GM21528 (cell line): ENCODE measurements at regions not wholly inside any gene's neighbourhood (a gene's known extent, or its start where the extent isn't known, plus 50 kb on each side); places are given as distances from the start of the nearest gene placed in this dataset.

ENCODE experiments used
- ATAC-seq: cut with Tn5 transposase; IDR thresholded peaks from one replicate; pipeline ENCODE4 v1.9.1; 2021; ENCODE audit warnings: mild to moderate bottlenecking, moderate library complexity; ENCODE audit not compliant: unreplicated experiment, low FRiP score

DNA sequence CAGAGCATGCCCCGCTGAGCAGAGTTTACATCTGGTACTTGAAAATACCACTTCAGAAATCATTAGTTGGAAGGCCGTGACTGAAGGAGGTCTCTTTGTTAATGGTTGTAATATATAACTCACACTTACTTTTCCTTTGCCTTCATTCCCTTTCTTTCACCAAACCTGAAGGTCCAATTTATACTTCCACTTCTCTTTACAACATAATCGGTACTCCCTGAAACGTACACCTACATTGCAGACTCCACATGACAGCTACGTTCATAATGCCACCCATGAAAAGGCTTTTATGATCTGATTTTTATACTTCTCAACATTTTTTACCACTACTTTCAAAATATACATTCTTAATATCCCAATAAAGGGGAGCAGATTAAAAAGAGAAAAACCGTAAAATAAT, 298.7 kb downstream of the C4orf33 start:
- no peak for ATAC-seq

- no peak for ATAC-seq
These were observed 307.9 kb downstream of the C4orf33 start for GRCh38 chr4:129403848-129404247.

DNA sequence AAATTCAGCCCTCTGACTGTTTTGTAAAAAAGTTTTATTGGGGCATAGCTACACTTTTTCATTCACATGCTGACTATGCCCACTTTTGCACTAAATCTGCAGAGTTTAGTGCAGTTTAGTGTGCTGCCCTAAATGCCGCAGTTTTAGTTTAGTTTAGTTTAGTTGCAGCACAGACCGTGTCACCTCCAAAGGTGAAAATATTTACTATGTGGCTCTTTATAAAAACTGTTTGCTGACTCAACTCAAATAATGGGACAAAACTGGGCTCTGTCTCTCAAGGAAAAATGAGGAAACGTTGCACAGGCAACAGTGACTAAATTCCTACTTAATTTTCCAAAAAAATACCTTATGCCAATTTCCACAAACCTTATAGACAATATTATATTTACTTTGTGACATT, 314.2 kb downstream of the C4orf33 start:
- no peak for ATAC-seq

GRCh38 chr4:129415004-129415403, 319.1 kb downstream of the C4orf33 start:
- no peak for ATAC-seq

DNA sequence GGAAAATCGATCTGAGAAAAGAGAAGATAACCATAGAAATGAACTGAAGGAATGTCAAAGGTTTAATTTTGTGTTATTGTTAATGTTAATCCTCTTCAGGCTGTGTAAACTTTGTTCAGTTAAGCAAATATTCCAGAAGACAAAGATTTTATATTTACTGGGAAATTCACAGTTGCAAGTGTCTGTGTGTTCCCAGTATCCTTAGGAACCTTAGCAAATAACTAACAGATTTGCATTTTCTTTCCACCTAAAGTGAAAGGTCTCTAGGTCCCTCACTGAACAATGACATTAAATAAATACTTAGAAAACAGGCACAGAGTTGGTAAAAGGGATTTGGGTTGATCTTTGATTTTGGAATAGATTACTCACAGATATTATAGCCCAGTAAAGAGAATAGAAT, 324.7 kb downstream of the C4orf33 start:
- no peak for ATAC-seq

- ATAC-seq: no peak
These were observed 326.3 kb downstream of the C4orf33 start for GRCh38 chr4:129422277-129422676.

- no peak for ATAC-seq
These were observed 332.5 kb downstream of the C4orf33 start for GRCh38 chr4:129428454-129428853.

- ATAC-seq: no peak
These were observed 333.8 kb downstream of the C4orf33 start for GRCh38 chr4:129429581-129430320.

GRCh38 chr4:129437347-129437746, 341.4 kb downstream of the C4orf33 start:
- no peak for ATAC-seq

DNA sequence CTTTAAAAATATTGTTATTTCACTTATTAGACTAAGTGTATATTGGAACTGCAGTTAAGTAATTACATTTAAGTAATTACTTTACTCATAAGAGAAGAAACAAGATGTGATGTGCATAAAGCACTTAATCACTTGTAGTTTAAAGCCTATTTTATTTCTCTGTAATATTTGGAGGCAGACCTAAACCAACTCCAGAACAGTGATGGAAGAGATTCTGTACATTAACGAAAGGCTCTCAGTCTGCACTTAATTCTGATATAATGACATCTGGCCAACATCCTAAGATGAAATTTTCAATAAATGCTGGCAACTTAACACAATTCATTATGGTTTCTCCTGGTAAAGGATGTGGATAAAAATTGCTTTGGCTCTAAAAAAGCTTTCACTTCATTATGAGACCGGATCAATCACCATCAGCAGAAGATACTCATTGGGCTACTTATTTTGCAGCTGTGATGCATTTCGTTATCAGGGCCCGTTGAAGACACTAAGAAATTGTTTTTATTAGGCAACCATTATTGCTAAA, 342.6 kb downstream of the C4orf33 start:
- ATAC-seq: no peak

DNA sequence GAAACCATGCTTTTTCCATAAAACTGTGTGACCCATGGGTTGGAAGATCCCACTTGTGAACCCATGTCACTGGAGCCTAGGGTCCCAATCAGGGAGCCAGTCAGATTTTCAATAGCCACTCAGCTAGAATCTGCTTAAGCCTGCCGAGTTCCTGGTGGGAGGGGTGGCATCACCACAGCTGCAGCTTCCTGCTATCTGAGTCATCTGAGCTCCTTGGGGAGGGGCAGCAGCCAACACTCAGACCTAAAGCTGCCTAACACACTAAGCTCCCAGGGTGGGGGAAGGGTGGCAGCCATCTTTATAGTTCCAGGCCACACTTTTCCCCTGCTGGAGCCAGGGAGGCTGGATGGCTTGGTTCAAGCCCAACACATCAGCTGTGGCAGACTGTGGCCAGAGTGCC, 350.1 kb downstream of the C4orf33 start:
- ATAC-seq: no peak

- ATAC-seq: no peak
These were observed 357.7 kb downstream of the C4orf33 start for GRCh38 chr4:129453524-129454200.

DNA sequence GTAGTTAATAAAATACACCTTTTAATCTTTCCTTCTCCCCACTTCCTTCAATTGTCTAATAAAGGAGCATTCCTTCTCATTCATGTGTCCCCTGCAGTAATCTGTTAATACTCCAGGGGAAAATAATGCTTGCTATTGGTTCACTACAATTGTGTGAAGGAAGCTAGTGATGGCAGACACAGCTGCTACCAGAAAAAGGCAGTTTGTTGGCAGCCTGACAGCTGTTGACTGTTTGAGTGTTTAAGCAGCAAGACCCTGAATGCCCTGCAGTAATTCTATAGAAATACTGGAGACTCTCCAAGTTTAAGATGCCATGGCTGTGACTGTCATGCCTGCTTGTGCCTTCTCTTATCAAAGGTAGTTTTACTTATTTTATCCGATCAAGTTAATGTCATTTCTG, 359.5 kb downstream of the C4orf33 start:
- ATAC-seq: no peak

- ATAC-seq: no peak
These were observed 372.7 kb downstream of the C4orf33 start for GRCh38 chr4:129468624-129469023.

DNA sequence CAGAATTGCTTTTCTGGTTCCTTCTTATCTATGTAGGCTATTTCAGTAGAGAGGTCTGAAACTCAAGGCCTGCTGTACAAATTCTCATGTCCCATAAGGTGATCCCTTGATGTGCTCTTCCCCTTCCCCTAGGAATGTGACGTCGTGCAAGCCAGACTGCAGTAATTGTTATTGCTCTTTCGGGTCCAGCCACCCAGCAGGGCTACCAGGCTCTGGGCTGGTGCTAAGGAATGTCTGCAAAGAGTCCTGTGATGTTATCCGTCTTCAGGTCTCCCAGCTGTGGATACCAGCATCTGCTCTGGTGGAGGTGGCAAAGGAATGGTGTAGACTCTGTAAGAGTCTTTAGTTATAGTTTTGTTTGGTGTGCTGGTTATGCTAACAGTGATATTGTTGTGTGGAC, 378.7 kb downstream of the C4orf33 start:
- ATAC-seq: no peak

DNA sequence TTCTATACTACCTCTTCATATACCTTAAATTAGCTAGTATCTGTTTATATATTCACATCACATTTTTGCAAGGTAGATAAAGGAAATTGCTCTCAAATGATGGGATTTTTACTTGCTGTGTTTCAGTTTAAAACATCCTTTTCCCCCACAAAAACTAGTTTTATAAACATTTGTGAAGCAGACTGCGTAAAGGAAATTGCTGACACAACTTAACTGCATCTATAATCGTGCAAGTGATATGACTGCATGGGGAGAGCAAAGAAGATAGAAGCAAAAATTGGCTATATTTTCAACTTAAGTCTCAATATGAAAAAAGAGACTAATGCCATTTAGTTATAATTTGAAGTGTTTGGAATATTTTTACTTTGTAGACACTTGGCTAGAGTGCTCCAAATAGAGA, 385.2 kb downstream of the C4orf33 start:
- no peak for ATAC-seq

DNA sequence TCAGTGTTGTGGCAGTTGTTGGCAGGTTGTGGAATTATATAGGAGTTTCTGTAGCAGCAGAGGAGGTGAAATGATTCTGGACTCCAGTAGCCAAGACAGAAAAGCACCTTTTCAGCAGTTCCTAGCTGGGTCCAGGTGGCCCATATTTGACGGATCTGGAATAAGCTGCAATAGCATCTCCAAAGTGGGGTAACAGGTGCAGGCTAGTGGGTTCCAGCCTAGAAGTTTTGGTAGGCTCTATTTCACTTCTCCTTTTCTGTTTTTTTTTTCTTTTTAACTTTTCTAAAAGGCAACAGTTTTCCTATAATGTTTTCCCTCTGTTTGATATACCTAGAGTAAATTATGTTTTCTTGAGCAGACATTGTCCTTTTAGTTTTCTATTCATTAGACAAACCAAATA, 392.5 kb downstream of the C4orf33 start:
- ATAC-seq: no peak

DNA sequence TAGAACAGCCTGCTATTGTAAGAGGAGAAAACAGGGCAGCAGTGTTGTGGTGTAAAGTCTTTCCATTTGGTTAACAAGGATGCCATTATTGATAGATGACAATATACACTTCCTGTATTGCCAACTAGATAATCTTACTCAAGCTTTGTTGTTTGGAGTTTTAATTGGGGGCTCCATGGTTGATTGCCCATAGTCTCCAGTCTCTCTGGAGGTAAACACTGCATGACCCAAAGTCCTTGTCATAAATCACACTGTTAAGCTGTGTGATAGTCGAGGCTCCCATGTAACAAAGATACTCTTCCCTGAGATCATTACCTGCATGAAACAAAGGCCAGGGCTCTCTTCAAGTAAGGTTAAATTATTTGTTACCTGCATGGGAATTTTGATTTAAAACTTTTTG, 394.6 kb downstream of the C4orf33 start:
- ATAC-seq: no peak

- ATAC-seq: no peak
These were observed 402.7 kb downstream of the C4orf33 start for GRCh38 chr4:129498626-129499025.

DNA sequence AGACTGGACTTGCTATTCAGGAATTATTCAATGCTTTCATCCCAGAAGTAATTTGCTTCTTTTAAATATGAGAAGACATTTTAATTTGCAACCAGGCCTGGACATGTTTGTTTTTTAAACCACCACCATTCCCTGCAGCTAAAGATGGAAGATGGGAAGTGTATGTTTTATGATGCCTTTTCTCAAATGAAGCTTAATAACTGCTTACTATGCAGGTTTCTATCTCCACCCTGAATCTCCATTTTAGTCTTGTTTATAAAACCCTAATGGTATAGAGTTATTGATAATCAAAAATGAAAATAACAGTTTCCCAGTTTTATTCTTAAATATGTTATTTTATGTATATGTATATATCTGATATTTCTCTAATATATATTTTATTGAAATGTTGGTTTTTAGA, 418.9 kb downstream of the C4orf33 start:
- no peak for ATAC-seq

GRCh38 chr4:129515356-129515755, 419.4 kb downstream of the C4orf33 start:
- ATAC-seq: no peak

GRCh38 chr4:129526812-129527211, 430.9 kb downstream of the C4orf33 start:
- no peak for ATAC-seq
